ENCODE measurements at regions not wholly inside any gene's neighbourhood (a gene's known extent, or its start where the extent isn't known, plus 50 kb on each side); places are given as distances from the start of the nearest gene placed in this dataset.

GRCh38 chr13:65892859-65893258 is 1337.3 kb downstream of the PCDH9 start:
- DNase-seq (ENCODE audit: low spot score) = no peak

GRCh38 chr13:65889368-65889767 is 1340.8 kb downstream of the PCDH9 start:
- DNase-seq (ENCODE audit: low spot score) = no peak

- no peak for DNase-seq (ENCODE audit: low spot score)
Observed at GRCh38 chr13:65882810-65883209, 1347.3 kb downstream of the PCDH9 start.

- no peak for DNase-seq (ENCODE audit: low spot score)
Observed at GRCh38 chr13:65881561-65882155, 1348.5 kb downstream of the PCDH9 start.

- DNase-seq (ENCODE audit: low spot score) = no peak
Observed at GRCh38 chr13:65875031-65875430, 1355.1 kb downstream of the PCDH9 start.

GRCh38 chr13:65872448-65872847 is 1357.7 kb downstream of the PCDH9 start:
- no peak for DNase-seq (ENCODE audit: low spot score)

DNA sequence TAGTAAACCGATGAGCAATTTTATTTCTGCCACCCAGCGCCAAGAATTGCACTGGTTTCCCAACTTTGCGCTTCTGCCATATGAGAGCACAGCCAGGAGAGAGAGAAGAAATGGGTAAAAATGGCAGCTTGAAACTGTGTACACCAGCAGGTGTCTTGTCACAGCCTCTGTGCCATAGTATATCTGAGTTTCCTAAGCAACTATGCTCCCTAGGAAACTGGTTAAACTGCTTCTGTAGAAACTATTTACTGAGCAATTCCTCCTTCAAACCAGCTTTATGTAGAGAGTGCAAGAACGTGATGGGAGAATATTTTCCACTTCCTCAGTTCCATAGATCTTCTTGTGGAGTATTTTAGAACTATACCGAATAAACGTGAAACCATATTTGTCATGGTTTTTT is 1361.3 kb downstream of the PCDH9 start:
- DNase-seq (ENCODE audit: low spot score) = no peak

DNA sequence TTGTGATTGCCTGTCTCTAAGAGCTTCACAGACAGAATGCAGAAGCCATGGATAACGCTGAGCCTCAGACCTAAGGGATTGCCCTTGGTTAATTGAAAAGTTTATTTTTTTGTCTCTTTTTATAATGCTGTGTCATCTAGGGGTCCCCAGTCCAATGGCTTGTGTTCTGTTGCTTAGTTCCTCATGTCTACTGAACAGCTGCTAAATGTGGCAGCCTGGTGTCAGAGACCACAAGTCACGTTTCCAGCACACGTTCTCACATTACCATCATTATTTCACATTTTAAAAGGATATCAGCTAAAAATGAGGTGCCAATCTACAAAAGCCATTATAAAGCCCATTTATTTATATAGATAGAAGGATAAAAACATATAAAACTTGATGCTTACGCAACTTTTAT is 1362.0 kb downstream of the PCDH9 start:
- DNase-seq (ENCODE audit: low spot score) = no peak

DNA sequence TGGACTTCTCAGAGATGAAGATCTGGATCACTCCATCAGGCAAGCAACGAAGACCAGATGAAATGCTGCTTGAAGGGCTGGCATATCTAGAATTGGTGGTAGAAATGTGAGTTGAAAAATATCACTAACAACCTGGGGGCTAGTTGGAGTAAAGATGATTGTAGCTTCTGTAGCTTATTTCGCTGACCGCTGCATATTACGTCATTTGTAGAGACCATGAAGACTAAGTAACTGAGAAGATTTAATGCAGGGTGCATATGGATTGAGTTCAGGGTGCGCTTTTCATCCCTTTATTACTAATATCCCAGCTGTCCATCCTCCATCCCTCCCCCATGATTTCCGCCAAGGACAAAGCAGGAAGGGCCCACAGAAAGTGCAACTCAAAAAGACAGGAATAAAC is 1364.0 kb downstream of the PCDH9 start:
- DNase-seq (ENCODE audit: low spot score) = no peak

DNA sequence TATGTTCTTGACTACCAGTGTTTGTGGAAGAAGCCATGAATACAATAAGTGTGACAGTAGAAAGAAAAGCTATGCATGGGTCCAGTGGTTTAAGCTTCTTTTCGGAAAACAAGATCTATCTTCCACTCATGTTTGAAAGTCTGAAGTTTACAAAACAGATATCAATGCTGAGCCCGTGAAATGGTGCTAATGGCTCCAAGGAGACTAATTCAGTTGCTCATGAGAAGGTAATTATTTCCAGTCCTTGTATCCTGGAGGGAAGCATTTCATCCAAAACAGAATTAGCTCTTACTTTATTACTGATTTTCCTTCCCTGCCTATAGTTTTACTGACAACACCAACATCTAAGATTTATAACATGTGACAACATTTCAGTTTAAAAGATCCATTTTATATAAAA is 1364.9 kb downstream of the PCDH9 start:
- no peak for DNase-seq (ENCODE audit: low spot score)

DNA sequence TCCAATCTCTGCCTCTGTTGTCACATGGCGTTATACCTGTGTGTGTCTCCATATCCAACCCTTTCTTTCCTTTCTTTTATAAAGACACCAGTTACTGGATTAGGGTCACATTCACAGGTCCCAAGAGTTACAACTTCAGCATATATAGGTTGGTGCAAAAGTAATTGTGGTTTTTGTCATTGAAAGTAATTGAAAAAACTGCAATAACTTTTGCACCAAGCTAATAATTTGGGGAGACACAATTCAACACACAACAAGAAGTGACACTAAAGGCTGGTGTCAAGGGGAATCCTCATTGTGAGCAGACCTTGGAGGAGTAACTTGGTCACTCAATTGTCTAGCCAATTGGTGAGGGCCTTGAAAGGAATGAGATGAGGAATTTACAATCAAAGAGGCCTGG is 1366.1 kb downstream of the PCDH9 start:
- no peak for DNase-seq (ENCODE audit: low spot score)

- no peak for DNase-seq (ENCODE audit: low spot score)
Observed at GRCh38 chr13:65860306-65860705, 1369.8 kb downstream of the PCDH9 start.

- no peak for DNase-seq (ENCODE audit: low spot score)
Observed at GRCh38 chr13:65857942-65858565, 1372.1 kb downstream of the PCDH9 start.

- no peak for DNase-seq (ENCODE audit: low spot score)
Observed at GRCh38 chr13:65856431-65856830, 1373.7 kb downstream of the PCDH9 start.

DNA sequence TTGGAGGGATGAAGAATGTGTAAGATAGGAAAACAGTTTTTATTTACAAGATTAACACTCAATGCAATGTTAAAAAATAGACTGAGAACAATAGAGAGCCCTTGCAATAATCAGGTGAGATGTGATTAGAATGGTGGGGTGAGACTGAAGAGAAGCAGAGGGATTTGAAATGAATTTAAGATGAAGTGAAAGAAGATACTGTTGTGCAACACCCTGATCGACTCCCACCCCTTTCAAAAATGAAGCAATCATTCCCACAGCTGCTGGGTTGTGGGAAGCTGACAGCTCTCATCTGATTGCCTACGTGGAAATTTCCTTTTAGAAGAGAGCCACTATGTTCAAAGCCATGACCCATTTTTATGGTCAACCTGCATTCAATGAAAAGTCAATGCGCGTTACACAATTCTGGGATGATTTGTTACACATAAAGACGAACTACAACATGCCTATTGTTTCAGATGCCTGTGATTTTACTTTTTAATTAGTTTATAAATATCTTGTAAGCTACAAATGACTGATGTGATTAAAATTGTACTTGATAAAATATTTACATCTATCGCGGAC is 1374.8 kb downstream of the PCDH9 start:
- no peak for DNase-seq (ENCODE audit: low spot score)

DNA sequence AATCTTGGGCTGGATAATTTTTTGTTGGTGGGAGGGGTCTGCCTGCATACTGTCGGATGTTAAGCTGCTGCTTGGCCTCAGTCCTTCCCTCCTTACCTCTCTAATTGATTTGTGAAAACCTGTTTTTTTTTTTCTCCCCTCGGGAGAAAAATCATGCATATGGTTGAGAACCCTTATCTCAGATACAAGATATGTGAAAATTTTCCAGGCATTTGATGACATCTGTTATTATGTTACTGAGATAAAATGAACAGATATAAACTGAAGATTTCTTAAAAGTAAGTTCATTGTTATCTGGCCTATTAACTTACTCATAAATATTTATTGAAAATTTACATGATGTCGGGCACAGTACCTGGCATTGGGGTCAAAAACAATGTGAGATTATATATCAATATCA is 1375.7 kb downstream of the PCDH9 start:
- no peak for DNase-seq (ENCODE audit: low spot score)

- no peak for DNase-seq (ENCODE audit: low spot score)
Observed at GRCh38 chr13:65844266-65844841, 1385.8 kb downstream of the PCDH9 start.

DNA sequence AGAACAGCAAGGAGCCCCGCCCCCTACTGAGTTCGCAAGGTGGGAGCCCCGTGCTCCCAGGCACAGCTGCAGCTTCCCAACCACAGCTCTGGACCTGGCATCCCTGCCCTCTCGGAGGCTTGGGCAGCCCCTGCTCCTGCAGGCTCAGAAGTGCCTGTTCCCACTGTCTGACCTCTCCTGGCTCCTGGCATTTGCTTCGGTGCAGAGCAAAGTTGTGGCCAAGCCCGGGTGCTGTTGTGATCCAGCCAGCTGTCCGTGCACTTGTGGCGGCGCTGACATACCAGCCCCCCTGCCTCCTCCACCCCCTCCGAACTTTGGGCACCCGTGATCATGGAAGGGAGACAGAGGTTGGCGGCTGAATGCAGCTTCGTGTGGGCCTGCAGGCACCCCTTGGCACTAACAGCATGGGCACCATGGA is 1386.8 kb downstream of the PCDH9 start:
- DNase-seq (ENCODE audit: low spot score) = peak; percentile 83

- no peak for DNase-seq (ENCODE audit: low spot score)
Observed at GRCh38 chr13:65841156-65841555, 1389.0 kb downstream of the PCDH9 start.

GRCh38 chr13:65836066-65836465 is 1394.1 kb downstream of the PCDH9 start:
- no peak for DNase-seq (ENCODE audit: low spot score)

DNA sequence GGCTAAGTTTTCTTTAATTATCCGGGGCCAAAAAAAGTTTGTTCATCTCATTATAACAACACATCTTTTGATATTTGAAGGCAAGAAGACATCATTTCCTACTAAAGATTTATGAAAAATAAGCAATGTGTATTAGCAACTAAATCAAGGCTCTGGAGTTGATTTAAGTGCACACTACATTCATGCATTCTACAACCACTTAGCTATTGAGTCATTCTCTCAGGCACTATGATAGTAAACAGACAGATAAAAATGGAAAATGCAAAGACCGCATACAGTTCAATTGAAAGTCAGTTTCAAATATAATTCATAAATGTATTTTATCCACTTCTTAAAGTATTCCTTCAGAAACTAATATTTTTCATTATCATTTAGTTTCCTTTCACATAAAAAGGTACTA is 1395.2 kb downstream of the PCDH9 start:
- DNase-seq (ENCODE audit: low spot score) = no peak

DNA sequence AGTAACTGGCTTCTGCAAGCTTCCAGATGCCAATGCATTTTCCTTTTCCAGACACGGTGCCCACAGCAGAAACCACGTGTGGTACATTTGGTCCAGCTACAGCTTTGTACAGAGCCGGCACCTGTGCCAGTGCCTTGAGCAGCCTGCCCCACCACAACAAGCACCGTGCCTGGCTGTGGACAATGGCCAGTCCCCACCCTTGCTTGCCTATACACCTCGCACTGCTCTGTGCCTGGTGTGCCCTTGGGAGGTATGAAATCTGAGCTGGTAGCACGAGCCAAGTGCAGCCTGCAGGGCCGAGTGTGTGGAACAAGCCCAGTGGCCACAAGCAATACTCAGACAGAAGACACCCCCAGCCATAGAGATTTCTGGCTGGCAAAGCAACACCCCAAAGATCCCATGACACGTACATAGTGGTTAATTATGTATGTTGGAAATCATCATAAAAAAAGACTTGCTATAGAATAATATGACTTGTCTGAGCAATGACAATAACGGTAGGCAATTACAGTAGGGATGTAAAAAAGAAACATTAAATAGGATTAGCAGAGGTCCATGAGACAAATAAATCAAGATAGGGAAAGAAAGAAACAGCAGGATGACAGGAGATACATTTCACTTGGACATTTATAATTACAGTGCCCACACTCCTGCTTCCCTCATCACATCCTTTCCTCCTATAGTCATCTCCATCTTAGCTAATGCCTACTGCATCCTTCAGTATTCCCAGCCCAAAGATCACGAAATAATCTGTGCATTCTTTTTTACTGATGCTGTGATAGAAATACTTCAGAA is 1399.5 kb downstream of the PCDH9 start:
- DNase-seq (ENCODE audit: low spot score) = no peak

All from mesenteric fat pad (tissue), 1 donor.